CD4-positive, alpha-beta T cell (primary cell): ENCODE measurements at regions not wholly inside any gene's neighbourhood (a gene's known extent, or its start where the extent isn't known, plus 50 kb on each side); places are given as distances from the start of the nearest gene placed in this dataset.

Experiments
- ATAC-seq: fragments of 200-7000 bp; cut with Tn5 transposase; one replicate; pipeline ENCODE4 v1.10.0; 2022; ENCODE audit warnings: mild to moderate bottlenecking; ENCODE audit not compliant: poor library complexity
- CTCF ChIA-PET: fragments of 350-600 bp; sonication (Branson Sonifier 250); formaldehyde crosslinking; loops from one replicate; lab custom pipeline; 2021; ENCODE audit warnings: antibody characterized with exemption, inconsistent platforms; lab: Charles Lee
- POLR2A ChIA-PET: fragments of 350-600 bp; sonication (Branson Sonifier 250); formaldehyde crosslinking; loops from one replicate; lab custom pipeline; 2021; ENCODE audit warnings: antibody characterized with exemption, inconsistent platforms; lab: Charles Lee
- DNase-seq, 14 experiments: peaks; one replicate each; pipeline ENCODE4 v3.0.0-alpha.2; 2013 to 2020; ENCODE audit warnings: mixed read lengths in 2 of 14
- H3K27ac ChIP-seq, 2 donors: one replicate each; pipeline versions ENCODE4 v1.5.1 to v1.7.0; 2013; ENCODE audit warnings: low read length in 2 of 2, low read depth in 1 of 2, mild to moderate bottlenecking in 1 of 2
- H3K27me3 ChIP-seq, 2 experiments: 1 replicate in 1 of 2; 2 replicates in 1 of 2; pipeline versions ENCODE4 v1.6.1 to v1.7.0; 2013; ENCODE audit warnings: low read length in 2 of 2, control low read depth in 1 of 2, mild to moderate bottlenecking in 1 of 2, moderate library complexity in 1 of 2; ENCODE audit not compliant: insufficient read depth in 2 of 2, control insufficient read depth in 1 of 2
- H3K36me3 ChIP-seq: one replicate; pipeline ENCODE4 v1.6.1; 2013; ENCODE audit warnings: low read length, control low read depth; ENCODE audit not compliant: insufficient read depth
- H3K4me1 ChIP-seq: one replicate; pipeline ENCODE4 v1.6.1; 2013; ENCODE audit warnings: low read length, control low read depth; ENCODE audit not compliant: insufficient read depth
- H3K4me3 ChIP-seq: one replicate; pipeline ENCODE4 v1.5.1; 2013; ENCODE audit warnings: mild to moderate bottlenecking, low read length, moderate library complexity
- H3K9me3 ChIP-seq, 2 experiments: 1 replicate in 1 of 2; 2 replicates in 1 of 2; pipeline versions ENCODE4 v1.6.1 to v1.7.0; 2013; ENCODE audit warnings: low read length in 2 of 2, mild to moderate bottlenecking in 2 of 2, control low read depth in 1 of 2, moderate library complexity in 1 of 2; ENCODE audit not compliant: control insufficient read depth in 1 of 2, insufficient read depth in 1 of 2
- H3K27ac Mint-ChIP-seq: one replicate; pipeline ENCODE4 v1.8.0; 2020; ENCODE audit warnings: mixed read lengths
- H3K27me3 Mint-ChIP-seq: one replicate; pipeline ENCODE4 v1.8.0; 2021; ENCODE audit warnings: mixed read lengths
- H3K36me3 Mint-ChIP-seq: one replicate; pipeline ENCODE4 v1.8.0; 2021; ENCODE audit warnings: low read depth, mixed read lengths
- H3K4me1 Mint-ChIP-seq: one replicate; pipeline ENCODE4 v1.8.0; 2021; ENCODE audit warnings: low read depth, mixed read lengths
- H3K4me3 Mint-ChIP-seq: one replicate; pipeline ENCODE4 v1.8.0; 2020; ENCODE audit warnings: mild to moderate bottlenecking, mixed read lengths
- H3K9me3 Mint-ChIP-seq: one replicate; pipeline ENCODE4 v1.8.0; 2020; ENCODE audit warnings: mixed read lengths
- intact Hi-C, 2 experiments: fragments of 100-400 bp; cut with DNase I in 1 of 2; cut with micrococcal nuclease in 1 of 2; formaldehyde crosslinking; loops; one replicate each; pipeline versions ENCODE4 v1.15.1 to v1.9.0; 2023 to 2025; cut with DNase I, micrococcal nuclease
- TF ChIP-seq, protein P1 (sequence below): fragments of 200-600 bp; IDR thresholded peaks from one replicate; pipeline ENCODE4 v1.8.0; 2022; ENCODE audit warnings: antibody characterized with exemption, mild to moderate bottlenecking

DNA sequence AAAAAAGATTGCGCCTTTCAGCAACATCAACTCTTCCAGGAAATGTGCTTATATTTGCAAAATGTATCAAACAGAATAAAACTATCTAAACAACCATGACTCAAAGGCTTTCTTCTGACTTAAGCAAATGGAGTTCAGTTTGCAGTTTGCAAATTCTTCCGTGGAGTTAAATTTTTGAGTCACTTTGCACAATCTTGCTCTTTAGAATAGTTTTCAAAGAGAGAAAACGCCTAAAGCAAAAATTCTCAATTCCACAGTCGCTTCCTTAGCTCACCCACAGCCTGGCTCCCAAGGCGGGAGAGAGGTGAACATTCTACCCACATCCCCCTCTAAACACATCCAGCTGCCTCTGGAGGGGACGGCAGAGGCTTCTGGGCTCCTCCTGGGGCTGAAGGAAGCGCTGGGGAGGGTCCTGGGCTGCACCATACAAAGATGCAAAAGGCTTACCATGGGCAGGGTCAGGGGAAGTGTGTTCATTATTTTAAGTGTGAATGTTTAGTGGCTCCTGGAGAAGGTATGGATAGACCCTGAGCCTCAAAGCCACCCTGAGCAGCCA, 1487.3 kb downstream of the TBC1D22A start:
- Mint-ChIP-seq H3K27me3 (peaks cover 18% of the 10 kb centered on the region), H3K4me3 (no peak overlapping the region), H3K4me1 (no peaks in the 10 kb centered on the region), H3K27ac (no peak overlapping the region), H3K9me3 (no peaks in the 10 kb centered on the region), H3K36me3 (no peaks in the 10 kb centered on the region)
- no peak overlapping the region for H3K4me3 ChIP-seq
- peaks cover 0 to 2% of the 10 kb centered on the region in 2 experiments for H3K9me3 ChIP-seq
- H3K27me3 ChIP-seq: peaks cover 2 to 7% of the 10 kb centered on the region in 2 experiments
- DNase-seq: no peak
- H3K36me3 ChIP-seq: no peaks in the 10 kb centered on the region
- no peak for ATAC-seq
- ChIA-PET CTCF (no interaction called here), POLR2A (no interaction called here)
- intact Hi-C loops: no loop called here
- H3K4me1 ChIP-seq: no peaks in the 10 kb centered on the region
- no peak overlapping the region for H3K27ac ChIP-seq
- TF ChIP-seq, protein P1, sequence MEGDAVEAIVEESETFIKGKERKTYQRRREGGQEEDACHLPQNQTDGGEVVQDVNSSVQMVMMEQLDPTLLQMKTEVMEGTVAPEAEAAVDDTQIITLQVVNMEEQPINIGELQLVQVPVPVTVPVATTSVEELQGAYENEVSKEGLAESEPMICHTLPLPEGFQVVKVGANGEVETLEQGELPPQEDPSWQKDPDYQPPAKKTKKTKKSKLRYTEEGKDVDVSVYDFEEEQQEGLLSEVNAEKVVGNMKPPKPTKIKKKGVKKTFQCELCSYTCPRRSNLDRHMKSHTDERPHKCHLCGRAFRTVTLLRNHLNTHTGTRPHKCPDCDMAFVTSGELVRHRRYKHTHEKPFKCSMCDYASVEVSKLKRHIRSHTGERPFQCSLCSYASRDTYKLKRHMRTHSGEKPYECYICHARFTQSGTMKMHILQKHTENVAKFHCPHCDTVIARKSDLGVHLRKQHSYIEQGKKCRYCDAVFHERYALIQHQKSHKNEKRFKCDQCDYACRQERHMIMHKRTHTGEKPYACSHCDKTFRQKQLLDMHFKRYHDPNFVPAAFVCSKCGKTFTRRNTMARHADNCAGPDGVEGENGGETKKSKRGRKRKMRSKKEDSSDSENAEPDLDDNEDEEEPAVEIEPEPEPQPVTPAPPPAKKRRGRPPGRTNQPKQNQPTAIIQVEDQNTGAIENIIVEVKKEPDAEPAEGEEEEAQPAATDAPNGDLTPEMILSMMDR: no peak

DNA sequence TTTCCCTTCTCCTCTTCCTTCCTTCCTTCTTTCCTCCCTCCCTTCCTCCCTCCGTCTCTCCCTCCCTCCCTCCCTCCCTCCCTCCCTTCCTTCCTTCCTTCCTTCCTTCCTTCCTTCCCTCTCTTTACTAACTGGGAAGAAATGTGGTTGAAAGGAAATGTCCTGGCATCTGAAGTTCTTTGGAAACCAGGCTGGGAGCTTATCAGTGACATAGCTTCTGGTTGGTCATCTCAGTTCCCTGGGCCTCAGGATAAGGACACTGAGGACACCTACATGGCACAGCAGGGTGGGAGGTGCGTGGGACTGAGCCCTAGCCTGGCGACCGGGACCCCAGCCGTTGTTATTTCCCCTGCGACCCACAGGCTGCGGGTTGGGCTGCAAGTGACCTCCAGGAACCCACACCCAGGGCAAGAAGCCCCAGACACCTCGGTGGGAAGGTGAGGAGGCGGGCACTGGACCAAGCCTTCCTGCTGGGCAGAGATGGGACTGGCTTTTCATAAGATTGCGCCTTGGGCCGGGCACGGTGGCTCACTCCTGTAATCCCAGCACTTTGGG, 1486.5 kb downstream of the TBC1D22A start:
- Histone ChIP-seq H3K4me3 (no peak overlapping the region), H3K27me3 (peaks cover 2 to 7% of the 10 kb centered on the region in 2 experiments), H3K4me1 (no peaks in the 10 kb centered on the region), H3K27ac (no peak overlapping the region), H3K9me3 (peaks cover 0 to 9% of the 10 kb centered on the region in 2 experiments), H3K36me3 (no peaks in the 10 kb centered on the region)
- intact Hi-C loops: no loop called here
- H3K27me3 Mint-ChIP-seq: peaks cover 18% of the 10 kb centered on the region
- H3K4me1 Mint-ChIP-seq: no peaks in the 10 kb centered on the region
- no peaks in the 10 kb centered on the region for H3K9me3 Mint-ChIP-seq
- ChIA-PET CTCF (no interaction called here), POLR2A (no interaction called here)
- TF ChIP-seq, protein P1: no peak
- DNase-seq (no peak), ATAC-seq (no peak)
- no peak overlapping the region for H3K4me3 Mint-ChIP-seq
- no peaks in the 10 kb centered on the region for H3K36me3 Mint-ChIP-seq
- H3K27ac Mint-ChIP-seq: no peak overlapping the region

DNA sequence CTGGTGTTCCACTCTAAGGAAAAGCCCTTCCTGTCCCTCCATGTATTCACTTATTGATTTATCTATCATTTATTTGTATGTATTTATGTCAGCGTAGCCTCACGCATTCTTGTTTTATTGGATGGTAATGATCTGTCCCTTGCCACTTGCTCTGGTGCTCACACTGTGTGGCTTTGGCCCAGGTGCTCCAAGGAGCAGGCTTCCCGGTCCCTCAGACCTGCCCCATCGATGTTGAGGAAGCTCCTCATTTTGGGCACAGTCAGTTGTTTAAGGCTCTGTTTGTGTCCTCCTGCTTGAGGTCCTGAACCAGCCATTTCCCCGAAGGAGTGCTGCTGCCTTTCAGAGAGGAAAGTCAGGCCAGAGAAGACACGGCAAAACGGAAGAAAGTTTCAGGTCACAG, 1485.4 kb downstream of the TBC1D22A start:
- no peak for ATAC-seq
- no peaks in the 10 kb centered on the region for H3K27me3 ChIP-seq
- Mint-ChIP-seq H3K4me3 (no peak overlapping the region), H3K27me3 (peaks cover 13% of the 10 kb centered on the region), H3K27ac (no peak overlapping the region), H3K36me3 (no peaks in the 10 kb centered on the region), H3K9me3 (no peaks in the 10 kb centered on the region), H3K4me1 (no peaks in the 10 kb centered on the region)
- H3K4me1 ChIP-seq: no peaks in the 10 kb centered on the region
- no peaks in the 10 kb centered on the region for H3K36me3 ChIP-seq
- TF ChIP-seq, protein P1: no peak
- no peak overlapping the region for H3K27ac ChIP-seq
- no peak overlapping the region for H3K4me3 ChIP-seq
- intact Hi-C loops: no loop called here
- no peak for DNase-seq
- H3K9me3 ChIP-seq: peaks cover 0 to 9% of the 10 kb centered on the region in 2 experiments
- ChIA-PET POLR2A (no interaction called here), CTCF (no interaction called here)
